ENCODE measurements at regions not wholly inside any gene's neighbourhood (a gene's known extent, or its start where the extent isn't known, plus 50 kb on each side); places are given as distances from the start of the nearest gene placed in this dataset.
A peak's percentile ranks its signal among the peaks of the same experiment; 100 is the strongest.

- in situ Hi-C loops (cut with HindIII; ENCODE audit: low pct_unique_long_range_greater_than_20kb, low sequenced_read_pairs): no loop called here
- DNase-seq (ENCODE audit: low read depth, low spot score): no peak
Observed at GRCh38 chr2:59967691-59968090, 585.8 kb downstream of the BCL11A start.

- in situ Hi-C loops (cut with HindIII; ENCODE audit: low pct_unique_long_range_greater_than_20kb, low sequenced_read_pairs): no loop called here
- DNase-seq (ENCODE audit: low read depth, low spot score): no peak
Observed at GRCh38 chr2:59963157-59963556, 590.3 kb downstream of the BCL11A start.

GRCh38 chr2:59961746-59962145 lies 591.7 kb downstream of the BCL11A start:
- in situ Hi-C loops (cut with HindIII; ENCODE audit: low pct_unique_long_range_greater_than_20kb, low sequenced_read_pairs): no loop called here
- no peak for DNase-seq (ENCODE audit: low read depth, low spot score)

DNA sequence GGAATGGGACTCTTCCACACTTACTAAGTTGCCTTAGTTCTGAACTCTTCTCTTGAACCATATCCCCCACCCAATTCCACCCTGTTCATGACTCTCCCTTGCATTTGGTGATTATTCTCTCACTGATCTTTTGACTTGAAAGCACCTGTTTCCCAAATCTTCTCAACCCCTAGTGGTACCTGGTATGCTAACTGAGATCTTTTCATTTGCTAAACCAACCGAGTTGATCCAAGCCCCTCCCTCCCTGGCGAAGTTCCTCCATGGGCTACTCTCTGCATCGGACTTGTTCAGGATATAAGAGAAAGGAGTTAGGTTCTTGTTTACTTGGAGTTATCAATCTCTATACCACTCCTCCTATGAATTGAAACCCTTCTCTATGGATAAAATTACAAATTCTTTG lies 593.5 kb downstream of the BCL11A start:
- in situ Hi-C loops (cut with HindIII; ENCODE audit: low pct_unique_long_range_greater_than_20kb, low sequenced_read_pairs): no loop called here
- DNase-seq (ENCODE audit: low read depth, low spot score): no peak

DNA sequence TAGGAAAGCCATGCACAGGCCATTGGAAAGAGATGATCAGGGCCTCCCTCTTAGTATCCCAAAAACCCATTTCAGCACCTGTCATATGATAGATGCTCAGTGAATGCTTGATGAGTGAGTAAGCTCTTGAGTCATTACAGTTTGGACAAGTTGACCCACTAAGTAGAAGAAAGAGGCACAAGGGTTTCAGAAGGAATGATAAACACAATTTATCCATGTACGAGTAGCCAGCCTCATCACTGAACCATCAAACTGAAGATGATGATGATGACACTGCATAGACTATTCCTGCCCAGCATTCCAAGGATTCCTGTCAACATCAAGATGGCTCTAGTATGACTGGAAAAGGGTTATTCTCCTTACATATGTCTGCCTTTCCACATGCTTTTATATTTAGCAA lies 596.0 kb downstream of the BCL11A start:
- in situ Hi-C loops (cut with HindIII; ENCODE audit: low pct_unique_long_range_greater_than_20kb, low sequenced_read_pairs): no loop called here
- no peak for DNase-seq (ENCODE audit: low read depth, low spot score)

GRCh38 chr2:59956981-59957380 lies 596.5 kb downstream of the BCL11A start:
- in situ Hi-C loops (cut with HindIII; ENCODE audit: low pct_unique_long_range_greater_than_20kb, low sequenced_read_pairs): no loop called here
- no peak for DNase-seq (ENCODE audit: low read depth, low spot score)

- no peak for DNase-seq (ENCODE audit: low read depth, low spot score)
- in situ Hi-C loops (cut with HindIII; ENCODE audit: low pct_unique_long_range_greater_than_20kb, low sequenced_read_pairs): no loop called here
Observed at GRCh38 chr2:59947917-59948541, 605.4 kb downstream of the BCL11A start.

GRCh38 chr2:59947209-59947608 lies 606.2 kb downstream of the BCL11A start:
- in situ Hi-C loops (cut with HindIII; ENCODE audit: low pct_unique_long_range_greater_than_20kb, low sequenced_read_pairs): no loop called here
- no peak for DNase-seq (ENCODE audit: low read depth, low spot score)

DNA sequence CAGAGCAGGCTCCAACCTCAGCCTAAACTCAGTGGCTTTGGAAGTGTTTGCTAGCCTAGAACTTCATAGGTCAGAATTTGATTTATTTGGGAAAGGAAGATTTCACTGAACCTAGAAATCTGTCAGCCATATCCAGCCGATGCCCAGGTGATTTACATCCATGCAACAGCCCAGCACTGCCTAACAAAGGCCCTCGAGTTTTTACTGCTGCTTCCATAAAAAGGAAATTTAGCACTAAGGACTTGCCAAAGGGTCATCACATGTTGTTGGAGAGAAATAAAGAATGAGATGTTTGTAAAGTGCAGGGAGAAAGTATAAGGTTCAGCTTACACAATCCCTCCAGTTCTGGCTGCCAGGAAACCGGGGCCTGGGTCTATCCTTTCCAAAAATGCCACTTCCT lies 614.2 kb downstream of the BCL11A start:
- in situ Hi-C loops (cut with HindIII; ENCODE audit: low pct_unique_long_range_greater_than_20kb, low sequenced_read_pairs): no loop called here
- no peak for DNase-seq (ENCODE audit: low read depth, low spot score)

- no peak for DNase-seq (ENCODE audit: low read depth, low spot score)
- in situ Hi-C loops (cut with HindIII; ENCODE audit: low pct_unique_long_range_greater_than_20kb, low sequenced_read_pairs): no loop called here
Observed at GRCh38 chr2:59938181-59938580, 615.3 kb downstream of the BCL11A start.

GRCh38 chr2:59936048-59936447 lies 617.4 kb downstream of the BCL11A start:
- in situ Hi-C loops (cut with HindIII; ENCODE audit: low pct_unique_long_range_greater_than_20kb, low sequenced_read_pairs): no loop called here
- no peak for DNase-seq (ENCODE audit: low read depth, low spot score)

DNA sequence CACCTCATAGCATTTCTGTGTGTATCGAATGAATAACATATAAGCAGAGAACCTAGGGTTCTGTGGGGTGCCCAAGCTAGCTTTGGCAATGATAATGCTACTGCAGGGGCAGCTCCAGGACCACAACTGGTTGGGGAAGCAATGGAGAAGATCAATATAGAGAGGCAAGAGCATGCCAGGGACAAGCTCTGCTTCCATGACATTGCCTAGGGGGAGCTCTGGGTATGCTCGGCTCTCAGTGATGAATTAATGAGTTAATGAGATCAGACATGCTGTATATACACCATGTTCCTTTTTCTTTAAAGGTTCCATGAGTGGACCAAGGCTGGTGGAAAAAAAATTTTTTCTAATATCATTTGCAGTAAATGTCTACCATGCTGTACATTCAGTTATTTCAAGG lies 618.4 kb downstream of the BCL11A start:
- peak; percentile 25 for DNase-seq (ENCODE audit: low read depth, low spot score)
- in situ Hi-C loops (cut with HindIII; ENCODE audit: low pct_unique_long_range_greater_than_20kb, low sequenced_read_pairs): no loop called here

DNA sequence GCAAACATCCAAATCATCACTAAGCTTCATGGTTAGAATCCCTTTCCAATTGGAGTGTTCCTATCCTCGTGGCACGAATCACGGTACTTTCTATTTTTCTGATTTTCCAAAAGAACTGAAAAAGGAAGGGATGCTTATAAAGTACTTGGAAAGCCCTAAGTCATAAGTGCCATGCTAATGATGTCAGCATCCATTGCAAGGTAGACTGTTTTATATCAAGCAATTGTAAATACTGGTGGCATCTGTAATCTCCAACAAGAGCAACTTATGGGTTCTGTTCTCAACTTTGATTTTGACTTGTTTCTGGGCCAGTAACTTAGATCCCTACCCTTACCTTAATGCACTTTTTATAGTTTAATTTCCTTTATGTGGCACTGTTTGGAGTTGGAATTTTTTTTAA lies 619.5 kb downstream of the BCL11A start:
- no peak for DNase-seq (ENCODE audit: low read depth, low spot score)
- in situ Hi-C loops (cut with HindIII; ENCODE audit: low pct_unique_long_range_greater_than_20kb, low sequenced_read_pairs): no loop called here

GRCh38 chr2:59932341-59932740 lies 621.1 kb downstream of the BCL11A start:
- in situ Hi-C loops (cut with HindIII; ENCODE audit: low pct_unique_long_range_greater_than_20kb, low sequenced_read_pairs): no loop called here
- peak; percentile 12 for DNase-seq (ENCODE audit: low read depth, low spot score)

DNA sequence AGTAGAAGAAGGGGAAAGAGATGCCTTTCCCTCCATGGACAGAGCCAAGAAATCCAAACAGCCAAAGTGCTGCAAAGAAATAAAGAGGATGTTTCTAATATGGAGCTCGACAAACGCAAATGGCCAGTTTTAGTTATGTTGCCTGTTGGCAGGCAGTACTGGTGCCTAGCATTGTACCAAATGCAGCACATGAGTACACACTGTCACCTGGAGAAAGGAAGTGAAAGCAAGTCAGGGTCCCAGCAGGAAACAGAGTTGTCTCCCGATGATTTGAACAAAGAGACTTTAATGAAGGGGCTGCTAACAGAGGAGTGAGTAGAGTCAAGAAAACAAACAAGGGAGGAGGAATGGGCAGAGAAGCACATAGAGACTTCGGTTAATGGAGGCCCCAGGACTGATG lies 623.0 kb downstream of the BCL11A start:
- in situ Hi-C loops (cut with HindIII; ENCODE audit: low pct_unique_long_range_greater_than_20kb, low sequenced_read_pairs): no loop called here

GRCh38 chr2:59926731-59927130 lies 626.7 kb downstream of the BCL11A start:
- DNase-seq (ENCODE audit: low read depth, low spot score): no peak
- in situ Hi-C loops (cut with HindIII; ENCODE audit: low pct_unique_long_range_greater_than_20kb, low sequenced_read_pairs): no loop called here

More for the DNA sequence above, 623.0 kb downstream of the BCL11A start:
- DNase-seq (ENCODE audit: low read depth, low spot score): no peak

GRCh38 chr2:59925321-59925720 lies 628.1 kb downstream of the BCL11A start:
- in situ Hi-C loops (cut with HindIII; ENCODE audit: low pct_unique_long_range_greater_than_20kb, low sequenced_read_pairs): no loop called here
- no peak for DNase-seq (ENCODE audit: low read depth, low spot score)

- in situ Hi-C loops (cut with HindIII; ENCODE audit: low pct_unique_long_range_greater_than_20kb, low sequenced_read_pairs): no loop called here
- no peak for DNase-seq (ENCODE audit: low read depth, low spot score)
Observed at GRCh38 chr2:59924346-59924745, 629.1 kb downstream of the BCL11A start.

DNA sequence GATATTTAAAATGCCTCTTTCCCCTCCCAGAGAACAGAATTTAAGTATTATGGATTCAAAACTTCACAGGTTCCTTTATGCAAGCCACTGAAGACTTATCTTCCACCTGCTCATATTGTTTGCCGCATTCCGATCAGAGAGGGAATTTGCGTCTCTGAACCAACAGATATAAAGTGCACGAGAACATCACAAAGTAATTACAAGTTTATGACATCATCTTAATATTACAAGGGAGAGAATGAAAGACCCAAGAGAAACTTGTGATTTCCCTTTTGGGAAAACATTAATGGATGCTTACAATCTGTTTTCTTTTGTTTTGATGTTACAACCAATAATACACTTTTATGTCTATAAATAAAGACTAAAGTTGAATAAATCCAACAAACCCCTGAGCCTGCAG lies 631.0 kb downstream of the BCL11A start:
- in situ Hi-C loops (cut with HindIII; ENCODE audit: low pct_unique_long_range_greater_than_20kb, low sequenced_read_pairs): no loop called here
- no peak for DNase-seq (ENCODE audit: low read depth, low spot score)

GRCh38 chr2:59921743-59922142 lies 631.7 kb downstream of the BCL11A start:
- no peak for DNase-seq (ENCODE audit: low read depth, low spot score)
- in situ Hi-C loops (cut with HindIII; ENCODE audit: low pct_unique_long_range_greater_than_20kb, low sequenced_read_pairs): no loop called here
